GM23338 (cell line): ENCODE measurements at regions not wholly inside any gene's neighbourhood (a gene's known extent, or its start where the extent isn't known, plus 50 kb on each side); places are given as distances from the start of the nearest gene placed in this dataset.

Source experiments
- ATAC-seq: fragments of 200-7000 bp; cut with Tn5 transposase; 3 replicates; pipeline ENCODE4 v1.9.1; 2020
- DNase-seq: peaks from one replicate; pipeline ENCODE4 v3.0.0-alpha.2; 2015; ENCODE audit warnings: low spot score
- H2AFZ ChIP-seq: fragments of 200-600 bp; sonication (generic); 2 replicates; pipeline ENCODE4 v1.8.0; 2016; ENCODE audit warnings: antibody characterized with exemption, mild to moderate bottlenecking, moderate library complexity
- H3F3A ChIP-seq: fragments of 200-600 bp; sonication (generic); replicated peaks from 2 replicates; pipeline ENCODE4 v1.8.0; 2017; ENCODE audit warnings: antibody characterized with exemption, mixed run types, low read depth
- H3K27ac ChIP-seq: fragments of 200-600 bp; sonication (generic); 2 replicates; pipeline ENCODE4 v1.6.1; 2016; ENCODE audit warnings: low read depth
- H3K27me3 ChIP-seq: fragments of 200-600 bp; sonication (generic); 2 replicates; pipeline ENCODE4 v1.8.0; 2016; ENCODE audit warnings: mild to moderate bottlenecking, mixed run types, moderate library complexity; ENCODE audit not compliant: insufficient read depth
- H3K36me3 ChIP-seq: fragments of 200-600 bp; sonication (generic); 2 replicates; pipeline ENCODE4 v1.8.0; 2016; ENCODE audit warnings: mild to moderate bottlenecking; ENCODE audit not compliant: insufficient read depth
- H3K4me1 ChIP-seq: fragments of 200-600 bp; sonication (generic); 2 replicates; pipeline ENCODE4 v1.8.0; 2016; ENCODE audit warnings: mild to moderate bottlenecking, moderate library complexity; ENCODE audit not compliant: insufficient read depth
- H3K4me2 ChIP-seq: fragments of 200-600 bp; sonication (generic); 2 replicates; pipeline ENCODE4 v1.7.1; 2017; ENCODE audit warnings: mixed run types
- H3K4me3 ChIP-seq: fragments of 200-600 bp; sonication (generic); 2 replicates; pipeline ENCODE4 v1.6.1; 2016; ENCODE audit warnings: mixed run types
- H3K79me2 ChIP-seq: fragments of 200-600 bp; sonication (generic); replicated peaks from 2 replicates; pipeline ENCODE4 v1.8.0; 2017; ENCODE audit warnings: mild to moderate bottlenecking; ENCODE audit not compliant: insufficient read depth
- H3K9me2 ChIP-seq: fragments of 200-600 bp; sonication (generic); 2 replicates; pipeline ENCODE4 v1.8.0; 2017; ENCODE audit not compliant: insufficient read depth
- H4K20me1 ChIP-seq: fragments of 200-600 bp; sonication (generic); replicated peaks from 2 replicates; pipeline ENCODE4 v1.8.0; 2017; ENCODE audit warnings: mild to moderate bottlenecking; ENCODE audit not compliant: insufficient read depth
- H3K27ac Mint-ChIP-seq: 2 replicates; pipeline ENCODE4 v1.8.0; 2020; ENCODE audit warnings: inconsistent platforms, mild to moderate bottlenecking, moderate library complexity, mixed read lengths
- H3K27me3 Mint-ChIP-seq: 3 replicates; pipeline ENCODE4 v1.8.0; 2022; ENCODE audit warnings: low read depth, mild to moderate bottlenecking, moderate library complexity, mixed read lengths, inconsistent platforms; ENCODE audit not compliant: insufficient read depth, poor library complexity
- H3K36me3 Mint-ChIP-seq: 3 replicates; pipeline ENCODE4 v1.8.0; 2021; ENCODE audit warnings: low read depth, mild to moderate bottlenecking, inconsistent platforms, moderate library complexity, mixed read lengths
- H3K4me1 Mint-ChIP-seq: 3 replicates; pipeline ENCODE4 v1.8.0; 2020; ENCODE audit warnings: mild to moderate bottlenecking, inconsistent platforms, mixed read lengths
- H3K4me3 Mint-ChIP-seq: 3 replicates; pipeline ENCODE4 v1.8.0; 2021; ENCODE audit warnings: moderate library complexity, mild to moderate bottlenecking, inconsistent platforms, mixed read lengths
- H3K9me3 Mint-ChIP-seq: 3 replicates; pipeline ENCODE4 v1.8.0; 2020; ENCODE audit warnings: moderate library complexity, mild to moderate bottlenecking, inconsistent platforms, mixed read lengths
- CREB1 ChIP-seq: fragments of 250-450 bp; sonication (Bioruptor Pico); IDR thresholded peaks from 2 replicates; pipeline ENCODE4 v1.5.0; 2020; ENCODE audit warnings: low read depth, mild to moderate bottlenecking, moderate library complexity
- EZH2 ChIP-seq: fragments of 200-600 bp; sonication (generic); IDR thresholded peaks from one replicate; pipeline ENCODE4 v1.8.0; 2017; ENCODE audit warnings: antibody characterized with exemption, mild to moderate bottlenecking, low read depth; ENCODE audit not compliant: unreplicated experiment
- JUNB ChIP-seq: IDR thresholded peaks from one replicate; pipeline ENCODE4 v1.6.1; 2016; ENCODE audit warnings: antibody characterized with exemption; ENCODE audit not compliant: unreplicated experiment
- NANOG ChIP-seq: IDR thresholded peaks from 2 replicates; pipeline ENCODE4 v1.6.1; 2016; ENCODE audit warnings: antibody characterized with exemption, borderline replicate concordance
- REST ChIP-seq: IDR thresholded peaks from one replicate; pipeline ENCODE4 v1.6.1; 2018; ENCODE audit warnings: antibody characterized with exemption; ENCODE audit not compliant: unreplicated experiment
- ZNF331 ChIP-seq: fragments of 250-450 bp; sonication (Bioruptor Pico); IDR thresholded peaks from 2 replicates; pipeline ENCODE4 v1.5.0; 2020; ENCODE audit warnings: low read depth, mild to moderate bottlenecking, moderate library complexity
- TF ChIP-seq, protein P1 (sequence below): IDR thresholded peaks from 2 replicates; pipeline ENCODE4 v1.6.1; 2016; ENCODE audit warnings: antibody characterized with exemption

DNA sequence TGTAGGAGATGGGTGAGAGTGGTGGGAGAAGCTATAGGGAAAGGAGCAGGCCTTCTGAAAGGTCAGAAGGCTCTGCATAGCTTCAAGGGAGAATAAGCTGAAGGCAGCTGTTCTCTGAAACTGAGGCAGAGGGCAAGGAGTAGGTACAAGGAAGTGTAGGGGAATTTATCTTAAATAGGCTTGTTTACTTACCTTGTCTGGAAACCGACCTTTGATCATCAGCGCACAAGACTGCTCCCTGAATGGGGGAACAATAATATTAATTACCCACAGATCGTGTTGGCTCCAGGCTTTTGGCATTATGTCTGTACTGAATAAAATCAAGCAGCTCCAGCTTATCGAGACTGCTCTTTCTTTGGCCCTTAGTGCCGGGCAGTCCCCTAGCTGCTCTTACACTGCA is 175.5 kb upstream of the MAGEB16 start:
- Mint-ChIP-seq H3K4me1 (no peaks in the 10 kb centered on the region), H3K4me3 (no peak overlapping the region), H3K9me3 (peaks cover 9% of the 10 kb centered on the region; the same call in 1 of the 3 replicates), H3K27me3 (no peaks in the 10 kb centered on the region), H3K36me3 (no peaks in the 10 kb centered on the region), H3K27ac (no peak overlapping the region)
- DNase-seq = no peak
- H3K36me3 ChIP-seq = no peaks in the 10 kb centered on the region
- no peaks in the 10 kb centered on the region for H3K9me2 ChIP-seq
- TF ChIP-seq CREB1 (CRISPR knock-in tag) = no peak
- no peak for TF ChIP-seq EZH2
- TF ChIP-seq, protein P1, sequence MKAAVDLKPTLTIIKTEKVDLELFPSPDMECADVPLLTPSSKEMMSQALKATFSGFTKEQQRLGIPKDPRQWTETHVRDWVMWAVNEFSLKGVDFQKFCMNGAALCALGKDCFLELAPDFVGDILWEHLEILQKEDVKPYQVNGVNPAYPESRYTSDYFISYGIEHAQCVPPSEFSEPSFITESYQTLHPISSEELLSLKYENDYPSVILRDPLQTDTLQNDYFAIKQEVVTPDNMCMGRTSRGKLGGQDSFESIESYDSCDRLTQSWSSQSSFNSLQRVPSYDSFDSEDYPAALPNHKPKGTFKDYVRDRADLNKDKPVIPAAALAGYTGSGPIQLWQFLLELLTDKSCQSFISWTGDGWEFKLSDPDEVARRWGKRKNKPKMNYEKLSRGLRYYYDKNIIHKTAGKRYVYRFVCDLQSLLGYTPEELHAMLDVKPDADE = no peak
- TF ChIP-seq ZNF331 (CRISPR knock-in tag) = no peak
- no peak for TF ChIP-seq REST
- no peak overlapping the region for H3K27ac ChIP-seq
- no peaks in the 10 kb centered on the region for H3F3A ChIP-seq
- H3K4me3 ChIP-seq = no peak overlapping the region
- H3K79me2 ChIP-seq = no peaks in the 10 kb centered on the region
- H3K4me1 ChIP-seq = no peaks in the 10 kb centered on the region
- ATAC-seq = no peak
- H2AFZ ChIP-seq = no peak overlapping the region
- H3K4me2 ChIP-seq = no peak overlapping the region
- no peaks in the 10 kb centered on the region for H3K27me3 ChIP-seq
- no peaks in the 10 kb centered on the region for H4K20me1 ChIP-seq

- no peaks in the 10 kb centered on the region for H3K27me3 Mint-ChIP-seq
- no peaks in the 10 kb centered on the region for H3K4me1 Mint-ChIP-seq
- Histone ChIP-seq H3F3A (no peaks in the 10 kb centered on the region), H3K4me3 (no peak overlapping the region), H3K4me2 (no peak overlapping the region), H3K27ac (no peak overlapping the region), H3K36me3 (no peaks in the 10 kb centered on the region), H3K4me1 (no peaks in the 10 kb centered on the region), H3K79me2 (no peaks in the 10 kb centered on the region), H3K27me3 (no peaks in the 10 kb centered on the region), H2AFZ (no peak overlapping the region), H3K9me2 (no peaks in the 10 kb centered on the region), H4K20me1 (no peaks in the 10 kb centered on the region)
- DNase-seq = no peak
- H3K4me3 Mint-ChIP-seq = no peak overlapping the region
- H3K27ac Mint-ChIP-seq = no peak overlapping the region
- H3K36me3 Mint-ChIP-seq = no peaks in the 10 kb centered on the region
- H3K9me3 Mint-ChIP-seq = peaks cover 9% of the 10 kb centered on the region; the same call in 1 of the 3 replicates
- no peak for ATAC-seq
- no peak for TF ChIP-seq EZH2
- no peak for TF ChIP-seq REST
- no peak for TF ChIP-seq NANOG
- TF ChIP-seq JUNB = no peak
- TF ChIP-seq, protein P1 = no peak
These were observed 172.4 kb upstream of the MAGEB16 start for GRCh38 chrX:35625714-35626113.
